NT2/D1 (cell line): ENCODE measurements at regions not wholly inside any gene's neighbourhood (a gene's known extent, or its start where the extent isn't known, plus 50 kb on each side); places are given as distances from the start of the nearest gene placed in this dataset.

Experiments
- DNase-seq: peaks from one replicate; pipeline ENCODE4 v3.0.0-alpha.2; 2011; ENCODE audit warnings: low read depth, low spot score
- H3K27me3 ChIP-seq: 2 replicates; pipeline ENCODE4 v1.6.0; 2011; ENCODE audit warnings: mild to moderate bottlenecking; ENCODE audit not compliant: insufficient read length, insufficient read depth
- H3K36me3 ChIP-seq: 2 replicates; pipeline ENCODE4 v1.6.1; 2011; ENCODE audit warnings: mild to moderate bottlenecking, low read length, mixed read lengths; ENCODE audit not compliant: insufficient read depth, insufficient read length
- H3K4me1 ChIP-seq: 2 replicates; pipeline ENCODE4 v1.5.1; 2011; ENCODE audit not compliant: insufficient read depth, insufficient read length
- H3K4me3 ChIP-seq: 2 replicates; pipeline ENCODE4 v1.5.1; 2011; ENCODE audit warnings: low read depth; ENCODE audit not compliant: insufficient read length
- H3K9ac ChIP-seq: 2 replicates; pipeline ENCODE4 v1.6.0; 2011; ENCODE audit warnings: low read depth; ENCODE audit not compliant: insufficient read length
- H3K9me3 ChIP-seq: 2 replicates; pipeline ENCODE4 v1.5.1; 2011; ENCODE audit warnings: mild to moderate bottlenecking, low read length; ENCODE audit not compliant: insufficient read depth
- SUZ12 ChIP-seq: IDR thresholded peaks from 2 replicates; pipeline ENCODE4 v1.6.1; 2011; ENCODE audit not compliant: insufficient read length, insufficient read depth; ENCODE audit errors: extremely low read depth
- YY1 ChIP-seq: IDR thresholded peaks from 2 replicates; pipeline ENCODE4 v1.6.1; 2011; ENCODE audit not compliant: insufficient read length, insufficient read depth
- ZNF274 ChIP-seq: IDR thresholded peaks from 2 replicates; pipeline ENCODE4 v1.6.1; 2011; ENCODE audit warnings: mild to moderate bottlenecking, low read depth, low read length

- Histone ChIP-seq H3K4me3 (no peak overlapping the region), H3K36me3 (no peaks in the 10 kb centered on the region), H3K9ac (no peak overlapping the region), H3K4me1 (peaks cover 2% of the 10 kb centered on the region), H3K9me3 (no peaks in the 10 kb centered on the region), H3K27me3 (peaks cover 11% of the 10 kb centered on the region)
- DNase-seq: no peak
- TF ChIP-seq YY1 (no peak), ZNF274 (no peak), SUZ12 (no peak)
Measured at GRCh38 chr22:26894766-26895485, 237.5 kb downstream of the MIAT start.

DNA sequence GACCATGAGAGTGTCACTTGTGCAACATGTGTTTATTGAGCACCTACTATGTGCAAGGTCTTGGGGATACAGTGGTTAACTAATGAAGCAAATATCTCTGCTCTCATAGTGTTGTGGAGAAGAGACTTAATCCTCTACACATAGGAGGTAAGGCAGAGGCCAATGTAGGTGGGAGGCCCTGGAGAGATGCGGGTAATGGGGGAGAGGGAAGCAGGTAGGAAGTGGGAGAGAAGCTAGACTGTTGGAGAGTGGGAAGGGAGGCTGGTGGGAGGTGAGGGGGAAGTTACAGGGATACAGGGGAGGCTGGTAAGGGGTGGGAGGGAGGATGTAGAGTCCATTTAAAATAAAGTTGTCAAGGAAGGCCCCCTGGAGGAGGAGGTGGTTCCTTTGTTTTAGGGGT, 240.0 kb downstream of the MIAT start:
- H3K27me3 ChIP-seq: peaks cover 7% of the 10 kb centered on the region
- no peaks in the 10 kb centered on the region for H3K36me3 ChIP-seq
- peaks cover 2% of the 10 kb centered on the region for H3K4me1 ChIP-seq
- no peak for TF ChIP-seq YY1
- TF ChIP-seq SUZ12: no peak
- no peak for TF ChIP-seq ZNF274
- H3K9me3 ChIP-seq: no peaks in the 10 kb centered on the region
- no peak overlapping the region for H3K4me3 ChIP-seq
- H3K9ac ChIP-seq: no peak overlapping the region
- DNase-seq: no peak

- Histone ChIP-seq H3K27me3 (peaks cover 5% of the 10 kb centered on the region), H3K4me3 (no peak overlapping the region), H3K4me1 (peaks cover 4% of the 10 kb centered on the region), H3K36me3 (no peaks in the 10 kb centered on the region), H3K9ac (no peak overlapping the region), H3K9me3 (no peaks in the 10 kb centered on the region)
- TF ChIP-seq SUZ12: no peak
- no peak for TF ChIP-seq ZNF274
- no peak for TF ChIP-seq YY1
- no peak for DNase-seq
Measured at GRCh38 chr22:26898946-26899605, 241.7 kb downstream of the MIAT start.

- Histone ChIP-seq H3K9me3 (no peaks in the 10 kb centered on the region), H3K9ac (no peak overlapping the region), H3K36me3 (no peaks in the 10 kb centered on the region), H3K4me1 (peaks cover 9% of the 10 kb centered on the region), H3K27me3 (peaks cover 22% of the 10 kb centered on the region), H3K4me3 (no peak overlapping the region)
- DNase-seq: no peak
- TF ChIP-seq ZNF274: no peak
Measured at GRCh38 chr22:26900787-26901186, 243.4 kb downstream of the MIAT start.

DNA sequence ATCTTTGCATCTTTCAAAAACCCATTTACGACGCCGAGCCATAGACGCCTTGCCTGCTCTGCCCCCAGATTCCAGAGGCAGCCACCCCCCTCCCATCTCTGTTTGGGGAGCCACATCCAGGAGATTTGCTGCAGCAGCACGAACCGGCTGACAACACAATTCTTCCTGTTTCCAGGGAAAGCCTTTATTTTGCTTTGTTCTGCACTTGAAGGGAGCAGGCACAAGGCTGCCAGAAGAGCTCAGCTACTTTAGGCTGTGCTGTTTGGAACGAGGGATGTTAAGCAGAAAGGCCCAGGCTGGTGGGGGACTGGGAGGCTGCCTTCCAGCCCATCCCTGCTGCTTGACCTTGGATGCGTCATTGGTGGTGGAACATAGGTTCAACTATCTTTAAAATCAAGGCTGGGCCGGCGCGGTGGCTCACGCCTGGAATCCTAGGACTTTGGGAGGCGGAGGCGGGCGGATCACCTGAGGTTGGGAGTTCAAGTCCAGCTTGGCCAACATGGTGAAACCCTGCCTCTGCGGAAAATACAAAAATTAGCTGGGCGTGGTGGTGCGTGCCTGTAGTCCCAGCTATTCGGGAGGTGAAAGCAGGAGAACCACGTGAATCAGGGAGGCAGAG, 243.9 kb downstream of the MIAT start:
- no peaks in the 10 kb centered on the region for H3K36me3 ChIP-seq
- no peak for DNase-seq
- peaks cover 9% of the 10 kb centered on the region for H3K4me1 ChIP-seq
- no peak overlapping the region for H3K9ac ChIP-seq
- no peaks in the 10 kb centered on the region for H3K9me3 ChIP-seq
- TF ChIP-seq YY1: no peak
- no peak for TF ChIP-seq SUZ12
- TF ChIP-seq ZNF274: no peak
- no peak overlapping the region for H3K4me3 ChIP-seq
- peaks cover 23% of the 10 kb centered on the region for H3K27me3 ChIP-seq

- Histone ChIP-seq H3K9ac (peak overlapping the region; percentile 42), H3K4me1 (peaks cover 9% of the 10 kb centered on the region), H3K36me3 (no peaks in the 10 kb centered on the region), H3K9me3 (no peaks in the 10 kb centered on the region), H3K27me3 (peaks cover 25% of the 10 kb centered on the region), H3K4me3 (peak overlapping the region; percentile 37)
- DNase-seq: no peak
- TF ChIP-seq SUZ12: no peak
- TF ChIP-seq ZNF274: no peak
- no peak for TF ChIP-seq YY1
Measured at GRCh38 chr22:26902401-26903029, 245.1 kb downstream of the MIAT start.

DNA sequence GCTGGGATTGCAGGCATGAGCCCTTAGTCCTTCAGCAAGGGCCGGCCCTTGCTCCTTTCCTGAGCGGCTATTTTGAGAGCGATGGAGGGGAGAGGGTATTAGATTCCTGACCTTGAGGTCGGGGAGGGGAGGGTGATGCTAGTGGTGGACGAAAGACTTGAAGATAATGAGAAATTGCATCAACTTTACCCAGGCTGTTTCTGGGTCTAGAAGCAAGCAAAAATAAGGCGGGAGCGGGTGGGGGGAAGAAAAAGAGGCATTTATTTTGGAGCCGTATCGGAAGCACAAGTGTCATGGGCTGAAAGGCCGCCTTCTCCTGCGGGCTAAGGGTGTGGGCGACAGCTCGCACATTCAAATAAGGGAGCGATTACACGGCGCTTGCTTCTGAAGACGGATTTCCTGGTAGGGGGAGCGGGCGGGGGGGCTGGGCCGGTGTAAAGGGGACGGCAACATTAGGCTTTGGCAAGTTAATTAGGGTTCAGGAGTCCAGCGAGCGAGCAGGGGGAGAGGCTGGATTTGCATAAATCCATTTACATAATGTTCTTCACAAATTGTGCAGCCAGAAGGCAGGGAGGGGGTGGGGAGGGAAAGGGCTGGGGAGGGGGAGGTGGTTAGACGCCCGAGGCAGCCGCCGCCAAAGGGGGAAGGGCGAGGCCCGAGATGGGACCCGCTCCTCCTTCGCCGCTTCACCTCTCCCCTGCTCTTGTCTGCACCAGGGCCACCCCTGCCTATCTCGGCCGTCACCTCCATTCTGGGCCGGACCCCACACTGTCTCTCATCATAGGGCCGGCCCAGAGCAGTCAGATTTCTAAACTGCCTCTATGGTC, 245.9 kb downstream of the MIAT start:
- Histone ChIP-seq H3K27me3 (peaks cover 25% of the 10 kb centered on the region), H3K9ac (peak overlapping the region; percentile 50), H3K4me3 (peak overlapping the region; percentile 37), H3K4me1 (peaks cover 9% of the 10 kb centered on the region), H3K9me3 (no peaks in the 10 kb centered on the region), H3K36me3 (no peaks in the 10 kb centered on the region)
- peak; percentile 43 for DNase-seq
- TF ChIP-seq ZNF274: no peak
- TF ChIP-seq YY1: no peak
- no peak for TF ChIP-seq SUZ12
